Upper lobe of left lung (tissue), 6 donors: ENCODE measurements at regions not wholly inside any gene's neighbourhood (a gene's known extent, or its start where the extent isn't known, plus 50 kb on each side); places are given as distances from the start of the nearest gene placed in this dataset.

ENCODE experiments used
- ATAC-seq, 2 donors: fragments of 200-7000 bp; cut with Tn5 transposase; one replicate each; pipeline ENCODE4 v1.9.1; 2022; ENCODE audit warnings: mild to moderate bottlenecking in 2 of 2, moderate library complexity in 2 of 2; ENCODE audit not compliant: low FRiP score in 2 of 2
- DNase-seq, 2 donors: peaks; one replicate each; pipeline ENCODE4 v3.0.0-alpha.2; 2019 to 2020
- H3K27ac ChIP-seq, 4 donors: fragments of 200-600 bp; sonication (generic); one replicate each; pipeline ENCODE4 v1.5.1; 2016 to 2019
- H3K27me3 ChIP-seq, 4 donors: fragments of 200-600 bp; sonication (generic); one replicate each; pipeline ENCODE4 v1.5.1; 2017 to 2019
- H3K36me3 ChIP-seq, 4 donors: fragments of 200-600 bp; sonication (generic); one replicate each; pipeline ENCODE4 v1.5.1; 2016 to 2019
- H3K4me1 ChIP-seq, 4 donors: fragments of 200-600 bp; sonication (generic); one replicate each; pipeline ENCODE4 v1.5.1; 2018 to 2019
- H3K4me3 ChIP-seq, 4 donors: fragments of 200-600 bp; sonication (generic); one replicate each; pipeline ENCODE4 v1.5.1; 2017 to 2019; ENCODE audit warnings: mild to moderate bottlenecking in 2 of 4, moderate library complexity in 1 of 4
- H3K9me3 ChIP-seq, 4 donors: fragments of 200-600 bp; sonication (generic); one replicate each; pipeline ENCODE4 v1.5.1; 2018 to 2019
- EP300 ChIP-seq, 4 donors: sonication (generic); formaldehyde crosslinking; IDR thresholded peaks; one replicate each; pipeline ENCODE4 v1.5.1; 2017; ENCODE audit warnings: antibody characterized with exemption in 4 of 4, control low read depth in 2 of 4
- POLR2A ChIP-seq, 4 donors: fragments of 450-650 bp; IDR thresholded peaks; one replicate each; pipeline ENCODE4 v1.5.1; 2016 to 2017; ENCODE audit warnings: antibody characterized with exemption in 4 of 4, mild to moderate bottlenecking in 2 of 4
- POLR2AphosphoS5 ChIP-seq, 2 donors: sonication (generic); formaldehyde crosslinking; IDR thresholded peaks; one replicate each; pipeline ENCODE4 v1.5.1; 2017; ENCODE audit warnings: antibody characterized with exemption in 2 of 2
- WGBS, 2 donors: methylation state at CpG; one replicate each; pipeline ENCODE4 v1.1.5; 2017 to 2018; 5-methylcytosine and 5-hydroxymethylcytosine counted together
- TF ChIP-seq, protein P1 (sequence below), 6 experiments: fragments of 450-650 bp in 4 of 6; fragments of 200-600 bp in 2 of 6; sonication (generic) in 2 of 6; IDR thresholded peaks; one replicate each; pipeline ENCODE4 v1.5.1; 2016 to 2019; ENCODE audit warnings: antibody characterized with exemption in 6 of 6
- donor health status: DM: no; HTN: no; CAD: no; lungs with moderate emphysema.
- donor health status: DM: no; HTN: yes; CAD: no; lungs with severe emphysema.

GRCh38 chr5:161598686-161599085 is 52.2 kb upstream of the GABRB2 start:
- Histone ChIP-seq H3K4me3 (no peak overlapping the region), H3K36me3 (no peaks in the 10 kb centered on the region), H3K27me3 (no peaks in the 10 kb centered on the region), H3K9me3 (no peaks in the 10 kb centered on the region), H3K27ac (no peak overlapping the region), H3K4me1 (no peaks in the 10 kb centered on the region)
- no peak for ATAC-seq
- DNase-seq = no peak
- WGBS, 2 donors = 83 to 85% methylated on average over 4 of the region's 4 CpGs
- TF ChIP-seq POLR2AphosphoS5 (IDR thresholded peaks at IDR 0.05) (no peak), POLR2A (IDR thresholded peaks at IDR 0.05) (no peak), EP300 (IDR thresholded peaks at IDR 0.05) (no peak)
- TF ChIP-seq, protein P1, sequence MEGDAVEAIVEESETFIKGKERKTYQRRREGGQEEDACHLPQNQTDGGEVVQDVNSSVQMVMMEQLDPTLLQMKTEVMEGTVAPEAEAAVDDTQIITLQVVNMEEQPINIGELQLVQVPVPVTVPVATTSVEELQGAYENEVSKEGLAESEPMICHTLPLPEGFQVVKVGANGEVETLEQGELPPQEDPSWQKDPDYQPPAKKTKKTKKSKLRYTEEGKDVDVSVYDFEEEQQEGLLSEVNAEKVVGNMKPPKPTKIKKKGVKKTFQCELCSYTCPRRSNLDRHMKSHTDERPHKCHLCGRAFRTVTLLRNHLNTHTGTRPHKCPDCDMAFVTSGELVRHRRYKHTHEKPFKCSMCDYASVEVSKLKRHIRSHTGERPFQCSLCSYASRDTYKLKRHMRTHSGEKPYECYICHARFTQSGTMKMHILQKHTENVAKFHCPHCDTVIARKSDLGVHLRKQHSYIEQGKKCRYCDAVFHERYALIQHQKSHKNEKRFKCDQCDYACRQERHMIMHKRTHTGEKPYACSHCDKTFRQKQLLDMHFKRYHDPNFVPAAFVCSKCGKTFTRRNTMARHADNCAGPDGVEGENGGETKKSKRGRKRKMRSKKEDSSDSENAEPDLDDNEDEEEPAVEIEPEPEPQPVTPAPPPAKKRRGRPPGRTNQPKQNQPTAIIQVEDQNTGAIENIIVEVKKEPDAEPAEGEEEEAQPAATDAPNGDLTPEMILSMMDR (IDR thresholded peaks at IDR 0.05) = no peak
